SIG-M5 (cell line): ENCODE measurements at regions not wholly inside any gene's neighbourhood (a gene's known extent, or its start where the extent isn't known, plus 50 kb on each side); places are given as distances from the start of the nearest gene placed in this dataset.
"Not testable (repeated sequence)": the region's sequence is repeated elsewhere in the genome, so short reads cannot be mapped to it uniquely, and the experiment has no call there.

ENCODE experiments used
- DNase-seq: peaks from one replicate; lab custom pipeline; 2025; lab: John Stamatoyannopoulos, UW

DNA sequence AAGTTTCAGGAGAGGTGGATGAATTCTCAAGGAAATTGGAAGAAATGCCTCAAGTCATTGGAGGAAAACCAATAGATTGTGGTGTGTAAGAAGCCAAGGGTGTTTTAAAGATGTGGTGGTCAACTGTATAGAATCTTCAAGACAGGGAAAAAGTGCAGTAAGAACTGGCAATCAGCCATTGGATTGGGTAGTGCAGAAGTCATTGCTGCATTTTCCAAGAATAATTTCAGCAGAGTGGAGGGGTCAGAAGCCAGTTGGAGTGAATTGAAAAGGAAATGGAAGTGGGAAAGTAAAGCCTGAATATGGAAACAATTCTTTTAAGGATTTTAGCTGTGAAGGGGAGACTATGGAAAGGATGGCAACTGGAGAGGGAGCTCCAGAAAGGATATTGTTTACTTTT, 128.2 kb upstream of the TMEM170B start:
- DNase-seq = no peak

DNA sequence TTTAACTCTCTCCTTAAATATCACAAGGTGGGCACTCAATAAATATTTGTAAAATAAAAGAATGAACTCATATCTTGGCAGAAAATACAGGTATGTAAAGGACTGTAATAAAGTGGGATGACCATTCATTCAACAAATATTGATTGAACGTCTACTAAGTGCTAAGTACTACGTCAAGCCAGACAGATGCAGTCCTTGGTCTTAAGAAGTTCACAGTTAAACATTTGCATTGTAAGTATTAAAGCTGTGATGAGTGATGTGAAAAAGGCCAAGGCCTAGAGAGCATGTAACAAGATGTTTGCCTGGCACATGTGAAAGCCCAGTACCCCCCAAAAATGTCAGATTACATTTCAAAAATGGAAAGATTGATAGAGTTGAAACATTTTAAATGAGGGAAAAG, 130.1 kb upstream of the TMEM170B start:
- DNase-seq = no peak

DNA sequence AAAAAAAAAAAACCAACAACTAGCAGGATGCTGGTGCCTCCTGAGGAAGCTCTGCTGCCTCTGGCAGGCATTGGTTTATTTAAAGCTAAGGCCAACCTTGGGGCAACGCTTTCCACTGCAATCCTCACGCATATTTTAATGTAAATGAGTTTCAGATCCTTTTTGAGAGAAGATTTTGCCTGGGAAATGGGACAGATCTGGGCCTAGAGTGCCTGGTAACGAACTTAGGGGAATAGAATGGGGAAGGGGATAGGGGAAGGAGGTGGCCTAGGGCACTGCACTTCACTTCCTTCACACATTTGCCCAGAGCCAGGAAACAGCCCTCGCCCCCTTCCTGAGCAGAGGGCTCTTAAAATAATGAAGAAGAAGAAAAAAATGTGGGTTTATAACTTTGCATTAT, 132.7 kb upstream of the TMEM170B start:
- DNase-seq = no peak

DNA sequence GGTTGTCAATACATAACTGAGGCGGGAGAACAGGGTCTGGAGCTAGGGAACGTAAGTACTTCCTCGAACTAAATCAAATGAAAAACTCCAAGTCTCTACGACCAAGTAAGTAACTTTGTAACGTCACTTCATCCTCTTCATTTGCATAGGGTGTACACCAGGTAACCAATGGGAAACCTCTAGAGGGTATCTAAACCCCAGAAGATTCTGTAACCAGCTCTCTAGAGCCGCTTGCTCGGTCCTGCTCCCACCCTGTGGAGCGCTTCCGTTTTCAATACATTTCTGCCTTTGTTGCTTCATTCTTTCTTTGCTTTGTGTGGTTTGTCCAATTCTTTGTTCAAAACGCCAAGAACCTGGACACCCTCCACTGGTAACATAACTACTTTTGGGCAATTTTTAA, 133.5 kb upstream of the TMEM170B start:
- no peak for DNase-seq

DNA sequence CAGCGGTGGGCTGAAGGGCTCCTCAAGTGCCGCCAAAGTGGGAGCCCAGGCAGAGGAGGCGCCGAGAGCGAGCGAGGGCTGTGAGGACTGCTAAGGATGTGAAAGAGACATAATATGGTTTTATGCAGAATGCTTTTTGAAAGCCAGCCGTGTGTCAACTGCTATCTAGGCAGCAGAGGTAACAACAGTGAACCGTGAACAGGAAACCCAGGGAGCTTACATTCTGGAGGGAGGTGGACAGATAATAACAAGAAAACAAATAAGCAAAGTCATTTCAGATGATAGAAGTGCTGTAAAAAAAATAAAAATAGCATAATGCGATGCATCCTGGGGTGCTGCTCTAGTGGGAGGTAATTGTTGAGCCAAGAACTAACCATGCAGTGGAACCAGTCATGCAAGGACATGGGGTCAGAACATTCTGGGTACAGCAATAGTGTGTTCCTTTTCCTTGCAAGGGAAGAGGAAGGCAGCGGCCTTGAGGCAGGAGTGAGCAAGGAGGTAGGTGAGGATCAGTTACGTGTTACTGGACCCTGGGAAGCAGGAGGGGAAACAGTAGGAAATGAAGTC, 134.4 kb upstream of the TMEM170B start:
- DNase-seq = no peak

DNA sequence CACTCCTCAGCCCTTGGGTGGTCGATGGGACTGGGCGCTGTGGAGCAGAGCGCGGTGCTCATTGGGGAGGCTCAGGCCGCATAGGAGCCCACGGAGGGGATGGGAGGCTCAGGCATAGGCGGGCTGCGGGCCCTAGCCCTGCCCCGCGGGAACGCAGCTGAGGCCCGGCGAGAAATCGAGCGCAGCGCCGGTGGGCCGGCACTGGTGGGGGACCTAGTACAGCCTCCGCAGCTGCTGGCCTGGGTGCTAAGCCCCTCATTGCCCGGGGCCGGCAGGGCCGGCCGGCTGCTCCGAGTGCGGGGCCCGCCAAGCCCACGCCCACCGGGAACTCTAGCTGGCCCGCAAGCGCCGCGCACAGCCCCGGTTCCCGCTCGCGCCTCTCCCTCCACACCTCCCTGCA, 135.0 kb upstream of the TMEM170B start:
- not testable (repeated sequence) for DNase-seq

DNA sequence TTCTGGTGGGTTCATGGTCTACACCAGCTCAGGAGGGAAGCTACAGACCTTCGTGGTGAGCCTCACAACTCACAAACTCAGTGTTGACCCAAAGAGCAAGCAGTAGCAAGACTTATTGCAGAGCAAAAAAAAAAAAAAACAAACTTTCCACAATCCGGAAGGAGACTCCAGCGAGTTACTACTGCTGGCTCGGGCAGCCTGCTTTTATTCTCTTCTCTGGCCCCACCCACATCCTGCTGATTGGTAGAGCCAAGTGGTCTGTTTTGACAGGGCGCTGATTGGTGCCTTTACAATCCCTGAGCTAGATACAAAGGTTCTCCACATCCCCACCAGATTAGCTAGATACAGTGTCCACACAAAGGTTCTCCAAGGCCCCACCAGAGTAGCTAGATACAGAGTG, 135.6 kb upstream of the TMEM170B start:
- DNase-seq = not testable (repeated sequence)

DNA sequence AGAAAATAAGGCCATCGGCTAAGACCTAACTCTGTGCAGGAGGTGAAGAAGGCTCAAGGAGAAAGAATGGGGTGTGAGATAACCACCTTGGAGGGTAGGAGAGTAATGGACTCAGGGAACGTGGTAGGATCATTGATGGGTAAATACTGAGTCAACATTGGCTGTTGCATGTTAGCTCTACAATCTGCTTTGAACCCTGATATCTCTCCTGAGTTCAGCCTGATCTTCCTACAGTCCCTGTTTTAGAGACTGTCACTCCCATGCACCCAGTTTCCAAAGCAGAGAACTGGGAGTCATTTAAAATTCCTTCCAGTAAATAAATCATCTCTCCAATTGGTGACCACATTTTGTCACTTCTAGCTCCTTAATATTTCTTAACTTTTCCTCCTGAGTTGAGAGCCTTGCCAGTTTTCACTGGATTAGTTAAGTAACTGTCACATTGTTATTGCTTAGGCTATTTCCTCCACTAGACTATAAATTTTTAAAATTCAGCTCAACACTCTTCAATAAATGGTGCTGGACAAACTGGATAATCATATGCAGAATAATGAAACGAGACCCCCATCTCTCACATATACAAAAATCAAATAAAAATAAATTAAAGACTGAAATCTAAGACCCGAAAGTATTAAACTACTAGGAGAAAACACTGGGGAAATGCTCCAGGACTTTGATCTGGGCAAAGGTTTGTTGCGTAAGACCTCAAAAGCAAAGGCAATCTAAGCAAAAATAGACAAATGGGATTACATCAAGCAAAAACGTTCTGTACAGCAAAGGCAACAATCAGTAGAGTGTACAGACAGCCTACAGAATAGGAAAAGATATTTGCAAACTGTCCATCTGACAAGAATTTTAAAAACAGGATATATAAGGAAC, 138.9 kb upstream of the TMEM170B start:
- DNase-seq = no peak

DNA sequence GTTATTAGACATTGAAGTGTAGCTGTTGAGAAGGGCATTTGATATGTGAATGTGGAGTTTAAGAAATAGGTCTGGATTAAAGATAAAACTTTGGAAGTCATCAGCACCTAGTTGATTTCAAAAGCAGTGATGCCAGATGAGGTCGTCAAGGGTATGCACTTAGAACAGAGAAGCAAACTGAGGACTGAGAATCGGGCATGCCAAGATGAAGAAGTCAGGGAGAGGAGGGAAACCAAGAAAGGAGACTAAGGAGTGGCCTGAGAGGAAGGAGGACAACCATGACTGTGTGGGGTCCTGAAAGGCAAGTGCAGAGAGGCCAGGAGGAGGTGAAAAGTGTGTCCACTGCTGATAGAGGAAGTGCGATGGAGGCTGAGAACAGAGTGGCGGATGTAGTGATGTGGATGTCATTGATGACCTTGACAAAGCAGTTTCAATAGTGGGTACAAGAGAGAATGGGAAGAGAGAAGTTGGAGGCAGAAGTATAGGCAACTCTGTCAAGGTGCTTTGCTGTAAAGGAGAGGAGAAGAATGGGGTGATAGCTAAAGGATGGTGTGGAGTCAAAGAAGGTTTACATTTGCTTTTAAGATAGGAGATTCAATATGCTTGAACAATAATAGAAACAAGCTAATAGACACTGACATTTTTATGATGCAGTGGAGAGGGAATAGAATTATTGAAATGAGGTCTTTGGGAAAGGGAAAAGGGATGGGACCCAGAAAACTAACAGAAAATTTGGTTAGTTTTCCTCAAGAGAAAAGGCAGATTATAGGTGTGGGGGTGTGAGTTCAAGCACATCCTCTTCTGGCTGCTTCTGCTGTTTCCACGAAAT, 139.7 kb upstream of the TMEM170B start:
- no peak for DNase-seq

DNA sequence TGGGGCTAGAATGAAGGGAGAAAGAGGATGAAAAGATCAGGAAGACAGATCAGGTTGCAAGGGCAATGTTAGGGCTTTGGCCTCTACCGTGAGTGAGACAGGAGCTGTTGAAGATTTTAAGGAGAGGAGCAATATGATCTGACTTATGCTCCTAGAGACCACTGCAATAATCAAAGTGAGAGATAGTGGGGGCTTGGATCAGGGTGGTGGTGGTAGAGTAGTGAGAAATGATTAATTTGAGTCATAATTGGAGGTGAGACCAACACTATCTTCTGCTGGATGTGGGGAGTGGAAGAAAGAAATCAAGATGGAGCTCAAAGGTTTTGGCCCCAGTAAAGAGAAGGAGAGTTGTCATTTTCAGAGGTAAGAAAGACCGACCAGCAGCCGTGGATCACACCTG, 140.7 kb upstream of the TMEM170B start:
- no peak for DNase-seq

DNA sequence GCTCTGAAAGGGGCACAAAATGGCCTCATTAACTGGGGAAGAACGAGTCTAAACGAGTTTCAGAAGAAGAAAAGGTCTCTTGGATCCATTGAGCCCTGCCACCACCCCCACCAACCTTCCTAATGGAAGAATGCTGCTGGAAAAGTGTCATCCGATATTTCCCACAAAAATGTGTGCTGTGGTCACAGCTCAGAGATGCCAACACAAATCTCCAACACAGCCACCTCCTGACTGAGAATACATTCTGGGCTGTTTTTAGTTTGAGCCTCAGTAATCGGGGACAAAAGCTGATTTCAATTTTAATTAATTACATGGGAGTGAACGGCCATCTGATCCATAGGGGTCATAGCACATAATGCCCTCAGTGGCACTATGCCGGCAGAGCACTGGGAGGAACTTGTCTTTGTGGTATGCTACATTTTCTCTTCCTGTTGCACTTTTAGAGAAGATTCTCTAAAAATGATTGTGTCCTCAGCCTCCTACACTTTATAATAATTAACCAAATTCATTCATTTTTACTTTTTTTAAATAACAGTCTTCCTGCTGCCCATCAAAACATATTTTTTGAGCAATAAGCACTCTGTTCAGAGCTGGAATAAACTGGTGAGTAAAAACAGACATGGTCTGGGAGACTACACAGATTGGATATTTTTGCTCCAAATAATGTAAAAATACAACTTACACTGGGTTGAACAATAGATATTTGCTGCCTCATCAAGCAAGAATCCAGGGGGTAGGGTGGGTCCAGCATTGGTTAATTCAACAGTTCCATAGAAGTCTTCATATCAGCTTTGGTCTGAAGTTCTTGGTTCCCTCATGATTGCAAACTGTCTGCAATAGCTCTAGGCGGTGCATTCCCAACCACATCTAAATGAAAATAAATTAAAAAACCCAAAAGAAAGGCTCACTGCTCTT, 143.6 kb upstream of the TMEM170B start:
- DNase-seq = no peak

DNA sequence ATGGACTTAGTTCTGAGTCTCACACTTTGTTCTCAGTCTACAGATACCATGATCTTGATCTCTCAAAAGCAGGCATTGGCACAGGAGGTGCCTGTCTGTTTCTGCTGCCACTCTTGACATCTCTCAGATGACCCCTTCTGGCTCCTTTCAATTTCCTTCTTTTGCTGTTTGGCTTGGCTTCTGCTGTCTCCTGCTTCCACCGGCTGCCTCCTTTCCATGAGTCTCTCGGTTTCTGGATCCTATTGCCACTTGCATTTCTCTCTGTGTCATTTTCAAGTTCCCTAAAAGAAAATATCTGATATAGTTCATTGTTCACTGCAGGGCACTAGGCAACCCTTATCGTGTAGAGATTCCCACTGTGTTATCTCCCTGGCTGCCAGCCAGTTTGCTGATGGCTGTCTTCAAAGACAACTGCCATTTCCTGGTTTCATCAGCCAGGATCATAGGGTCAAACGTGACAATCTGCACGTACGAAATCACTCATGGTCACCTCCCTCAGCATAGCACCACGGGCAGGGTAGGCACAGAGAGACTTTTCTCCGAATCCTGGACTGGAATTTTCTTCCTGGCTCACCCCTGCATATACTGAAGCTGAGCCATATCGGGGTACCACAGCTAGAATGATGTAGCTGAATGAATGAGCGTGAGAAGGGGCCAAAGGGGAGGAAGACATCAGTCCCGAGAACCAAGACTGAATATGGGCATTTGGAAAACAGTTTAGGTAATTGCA, 144.6 kb upstream of the TMEM170B start:
- DNase-seq = no peak

DNA sequence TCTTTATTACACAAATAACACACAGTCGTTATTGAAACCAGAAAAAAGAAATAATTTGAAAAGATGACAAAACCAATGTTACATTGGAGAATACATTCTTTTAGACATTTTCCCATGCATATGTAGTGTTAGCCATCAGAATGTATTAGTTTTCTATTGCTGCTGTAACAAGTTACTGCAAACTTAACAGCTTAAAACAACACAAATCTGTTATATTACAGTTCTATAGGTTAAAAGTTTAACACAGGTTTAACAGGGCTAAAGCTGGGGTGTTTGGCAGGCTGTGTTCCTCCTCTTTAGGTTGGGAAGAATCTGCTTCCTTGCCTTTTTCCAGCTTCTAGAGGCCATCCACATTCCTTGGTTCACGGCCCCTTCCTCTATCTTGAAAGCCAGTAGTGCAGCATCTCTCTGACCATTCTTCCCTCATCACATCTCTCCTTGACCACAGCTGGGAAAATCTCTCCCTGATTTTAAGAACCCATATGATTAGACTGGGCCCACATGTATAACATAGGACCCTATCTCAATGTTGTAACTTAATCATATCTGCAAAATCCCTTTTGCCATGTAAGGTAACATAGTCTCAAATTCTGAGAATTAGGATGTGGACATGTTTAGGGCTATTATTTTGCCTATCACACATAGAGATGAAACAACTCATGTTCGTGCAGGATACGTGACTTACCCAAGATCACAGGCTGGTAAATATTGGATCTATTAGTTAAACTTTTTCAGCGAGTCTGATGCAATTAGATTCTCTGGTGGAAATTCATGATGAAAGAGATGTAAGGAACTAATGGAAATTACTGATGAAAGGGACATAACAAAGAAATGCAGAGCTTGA, 145.4 kb upstream of the TMEM170B start:
- no peak for DNase-seq

DNA sequence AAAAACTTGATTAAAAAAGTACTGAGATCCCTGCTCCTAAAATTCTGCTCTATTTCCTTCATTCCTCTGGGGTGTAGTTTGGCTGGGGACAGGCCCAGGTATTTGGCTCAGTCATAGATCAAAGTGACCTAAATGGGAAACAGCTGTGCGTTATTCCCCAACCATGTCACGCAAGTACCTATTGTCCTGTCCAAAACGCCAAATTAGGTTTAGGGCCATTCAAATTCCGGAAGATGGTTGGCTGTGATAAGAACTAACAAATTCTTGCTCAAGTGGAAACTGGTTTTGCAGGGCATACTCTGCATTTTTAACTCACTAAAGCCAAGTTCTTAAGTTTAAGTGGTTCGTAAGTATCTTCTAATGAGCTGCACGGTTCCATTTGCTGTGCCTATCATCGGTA, 147.6 kb upstream of the TMEM170B start:
- DNase-seq = no peak

DNA sequence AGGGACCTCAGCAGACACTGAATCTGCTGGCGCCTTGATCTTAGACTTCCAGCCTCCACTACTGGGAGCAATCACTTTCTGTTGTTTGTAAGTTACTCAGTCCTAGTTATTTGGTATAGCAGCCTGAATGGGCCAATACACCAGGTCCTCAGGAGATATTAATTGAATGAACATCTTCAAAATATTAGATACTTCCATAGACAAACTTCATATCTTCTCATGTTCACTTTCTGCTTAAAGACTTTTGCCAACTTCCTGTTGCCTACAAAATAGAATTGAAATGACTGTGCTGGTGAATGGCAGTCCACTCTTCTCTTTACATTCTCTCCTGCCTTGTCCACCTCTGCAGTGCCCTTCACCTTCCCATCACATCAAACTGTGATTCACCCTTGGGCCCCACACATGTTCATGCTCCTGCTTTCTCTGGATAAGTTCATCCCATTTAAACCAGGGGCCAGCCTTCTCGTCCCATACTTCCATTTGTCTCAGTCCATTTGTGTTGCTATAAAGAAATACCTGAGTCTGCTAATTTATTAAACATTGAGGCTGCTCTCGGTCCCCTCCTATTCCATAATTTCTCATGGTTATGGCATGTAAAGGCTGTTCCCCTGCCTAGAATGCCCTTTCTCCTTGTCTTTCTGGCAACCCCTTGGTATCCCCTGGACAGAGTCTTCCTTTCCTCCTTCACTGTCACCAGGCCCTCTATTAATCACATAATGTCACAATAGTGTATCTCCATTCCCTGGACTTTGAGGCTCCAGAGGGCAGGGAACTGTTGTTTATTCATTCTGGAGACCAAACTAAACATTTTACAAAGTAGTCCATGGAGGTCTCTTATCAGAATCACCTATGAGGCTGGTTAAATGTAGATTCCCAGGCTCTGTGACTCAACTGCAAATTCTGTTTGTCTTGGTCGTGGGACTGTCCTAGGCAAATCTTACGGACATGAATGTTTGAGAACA, 148.3 kb upstream of the TMEM170B start:
- no peak for DNase-seq

DNA sequence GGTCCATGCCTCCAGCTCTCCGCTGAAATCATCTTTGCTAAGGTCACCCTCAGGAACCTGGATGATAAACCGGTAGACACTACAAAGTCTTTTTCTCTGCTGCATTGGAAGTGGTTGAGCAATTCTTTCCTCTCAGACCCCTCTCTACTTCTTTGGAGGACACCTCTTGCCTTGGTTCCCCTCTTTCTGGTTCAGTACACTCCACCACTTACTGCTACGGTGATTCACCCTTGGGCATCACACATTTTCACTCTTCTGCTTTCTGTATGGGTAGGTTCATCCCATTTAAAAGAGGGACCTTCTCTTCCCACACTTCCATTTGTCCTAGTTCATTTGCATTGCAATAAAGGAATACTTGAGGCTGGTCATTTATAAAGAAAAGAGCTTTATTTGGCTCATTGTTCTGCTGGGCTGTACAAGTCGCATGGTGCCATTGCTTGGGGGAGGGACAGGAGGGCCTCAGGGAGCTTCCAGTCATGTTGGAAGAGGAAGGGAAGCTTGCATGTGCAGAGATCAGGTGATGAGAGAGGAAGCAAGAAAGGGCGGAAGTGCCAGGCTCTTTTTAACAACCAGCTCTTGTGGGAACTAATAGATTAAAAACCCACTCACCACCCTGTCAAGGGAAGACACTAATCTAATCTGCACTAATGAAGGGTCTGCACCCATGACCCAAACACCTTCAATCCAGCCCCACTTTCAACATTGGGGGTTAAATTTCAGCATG, 149.7 kb upstream of the TMEM170B start:
- no peak for DNase-seq

DNA sequence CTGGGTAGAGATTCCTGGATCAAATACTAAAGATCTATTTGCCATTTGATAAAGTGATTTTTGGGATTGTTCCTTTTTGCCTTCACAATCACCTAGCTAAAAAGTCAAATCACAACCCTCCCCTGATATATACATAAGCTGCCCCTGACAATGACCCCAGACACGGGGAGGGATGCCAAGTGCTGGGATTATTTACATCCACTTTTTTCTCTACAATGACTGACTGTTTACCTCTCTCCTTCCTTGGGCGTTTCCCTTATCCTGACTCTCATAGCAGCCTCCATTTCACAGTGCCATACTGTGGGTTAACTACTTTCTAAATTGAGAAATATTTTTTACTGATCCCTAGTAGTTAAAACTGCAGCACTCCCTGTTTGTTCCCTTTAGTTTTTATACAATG, 150.8 kb upstream of the TMEM170B start:
- DNase-seq = no peak

DNA sequence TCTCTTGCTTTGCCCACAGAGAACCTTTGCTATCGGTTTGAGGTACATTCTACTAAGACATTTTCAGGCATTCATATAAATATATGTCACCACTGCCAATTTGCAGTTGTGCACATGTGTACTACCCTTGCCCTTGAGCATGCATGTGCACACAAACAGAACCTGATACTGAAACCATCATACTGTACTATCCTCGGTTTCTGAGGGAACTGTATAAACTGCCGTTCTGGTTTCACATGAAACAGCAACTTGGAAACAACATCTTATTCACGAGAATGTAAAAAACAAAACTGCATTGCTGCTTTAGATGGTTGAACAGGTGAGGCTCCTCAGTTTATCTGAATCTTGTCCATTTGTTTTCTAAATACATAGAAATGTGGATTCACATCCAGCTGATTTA, 151.2 kb upstream of the TMEM170B start:
- DNase-seq = no peak
